ENCODE measurements at regions not wholly inside any gene's neighbourhood (a gene's known extent, or its start where the extent isn't known, plus 50 kb on each side); places are given as distances from the start of the nearest gene placed in this dataset.
"Not testable (repeated sequence)": the region's sequence is repeated elsewhere in the genome, so short reads cannot be mapped to it uniquely, and the experiment has no call there.

DNA sequence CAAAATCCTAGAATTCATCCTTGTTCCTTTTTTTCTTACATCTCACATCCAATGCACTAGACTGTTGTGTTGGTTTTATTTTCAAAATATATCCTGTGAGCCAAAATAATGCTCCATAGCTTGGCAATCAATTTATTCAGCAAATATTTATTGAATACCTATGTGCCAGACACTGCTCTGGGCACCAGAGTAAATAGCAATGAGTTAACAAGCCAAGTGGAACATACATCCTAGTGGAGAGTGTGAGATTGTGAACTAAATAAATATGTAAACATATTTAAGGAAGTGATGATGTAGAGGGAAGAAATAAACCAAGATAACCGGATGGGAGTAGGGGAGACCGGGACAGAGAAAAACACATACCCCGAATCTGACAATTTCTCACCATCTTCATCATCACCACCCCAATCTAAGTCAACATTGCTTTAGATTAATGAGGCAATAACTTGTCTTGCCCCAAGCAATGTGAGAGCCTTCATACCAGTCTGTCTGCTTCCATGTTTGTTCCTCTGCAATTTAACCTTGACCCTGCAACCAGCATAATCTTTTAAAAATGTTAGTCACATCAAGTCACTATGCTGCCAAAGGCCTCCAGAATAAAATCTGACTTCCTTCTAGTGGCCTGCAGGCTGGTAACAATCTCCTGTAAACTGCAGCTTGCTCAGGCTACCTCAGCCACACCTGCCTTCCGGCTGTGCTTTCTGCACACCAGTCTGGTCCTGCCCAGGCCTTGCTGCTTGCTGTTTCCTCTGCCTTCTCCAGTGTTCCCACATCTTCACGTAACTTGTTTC lies 199.2 kb downstream of the DLEU7 start:
- DNase-seq = no peak

DNA sequence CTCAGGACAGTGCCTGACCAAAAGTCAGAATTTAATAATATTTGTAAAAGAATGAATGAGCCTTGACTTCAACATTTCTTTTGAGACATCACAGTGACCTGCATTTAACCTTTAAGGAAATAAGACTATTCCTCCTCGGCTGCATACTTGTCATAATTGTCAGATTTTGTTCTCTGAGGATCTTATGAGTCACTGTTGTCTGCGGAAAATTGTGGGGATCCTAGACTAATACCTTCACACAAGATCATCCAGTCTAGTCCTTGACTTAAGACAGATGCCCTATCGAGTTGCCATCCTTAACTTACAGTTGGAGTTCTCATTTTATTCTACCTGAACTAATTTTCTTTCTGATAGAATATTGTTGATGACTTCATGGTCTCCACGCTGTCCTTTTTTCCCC lies 198.4 kb downstream of the DLEU7 start:
- DNase-seq = no peak

DNA sequence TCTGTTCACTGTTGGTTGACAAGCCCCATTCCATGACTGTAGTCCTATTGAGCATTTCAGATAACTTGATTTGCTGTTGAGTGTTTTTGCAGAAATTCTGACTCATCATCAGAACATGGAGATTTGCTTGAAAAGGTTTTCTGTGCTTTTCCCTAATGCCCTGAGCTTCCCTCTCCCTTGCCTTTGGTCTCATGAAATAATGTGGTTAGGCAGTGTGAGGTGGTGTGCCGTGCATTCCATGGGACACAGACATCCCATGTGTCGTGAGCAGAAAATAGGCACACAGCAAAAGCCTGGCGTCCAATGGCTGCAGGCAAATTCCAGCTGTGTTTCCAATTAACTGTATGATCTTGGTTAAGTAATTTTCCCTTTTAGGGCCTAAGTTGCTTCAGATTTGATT lies 197.4 kb downstream of the DLEU7 start:
- DNase-seq = no peak

DNA sequence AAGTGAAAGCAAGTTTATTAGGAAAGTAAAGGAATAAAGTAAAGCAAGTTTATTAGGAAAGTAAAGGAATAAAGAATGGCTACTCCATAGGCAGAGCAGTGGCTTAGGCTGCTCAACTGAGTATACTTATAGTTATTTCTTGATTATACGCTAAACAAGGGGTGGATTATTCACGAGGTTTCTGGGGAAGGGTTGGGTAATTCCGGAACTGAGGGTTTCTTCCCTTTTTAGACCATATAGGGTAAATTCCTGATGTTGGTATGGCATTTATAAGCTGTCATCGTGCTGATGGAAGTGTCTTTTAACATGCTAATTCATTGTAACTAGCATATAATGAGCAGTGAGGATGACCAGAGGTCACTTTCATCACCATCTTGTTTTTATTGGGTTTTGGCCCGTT lies 194.3 kb downstream of the DLEU7 start:
- DNase-seq = no peak

DNA sequence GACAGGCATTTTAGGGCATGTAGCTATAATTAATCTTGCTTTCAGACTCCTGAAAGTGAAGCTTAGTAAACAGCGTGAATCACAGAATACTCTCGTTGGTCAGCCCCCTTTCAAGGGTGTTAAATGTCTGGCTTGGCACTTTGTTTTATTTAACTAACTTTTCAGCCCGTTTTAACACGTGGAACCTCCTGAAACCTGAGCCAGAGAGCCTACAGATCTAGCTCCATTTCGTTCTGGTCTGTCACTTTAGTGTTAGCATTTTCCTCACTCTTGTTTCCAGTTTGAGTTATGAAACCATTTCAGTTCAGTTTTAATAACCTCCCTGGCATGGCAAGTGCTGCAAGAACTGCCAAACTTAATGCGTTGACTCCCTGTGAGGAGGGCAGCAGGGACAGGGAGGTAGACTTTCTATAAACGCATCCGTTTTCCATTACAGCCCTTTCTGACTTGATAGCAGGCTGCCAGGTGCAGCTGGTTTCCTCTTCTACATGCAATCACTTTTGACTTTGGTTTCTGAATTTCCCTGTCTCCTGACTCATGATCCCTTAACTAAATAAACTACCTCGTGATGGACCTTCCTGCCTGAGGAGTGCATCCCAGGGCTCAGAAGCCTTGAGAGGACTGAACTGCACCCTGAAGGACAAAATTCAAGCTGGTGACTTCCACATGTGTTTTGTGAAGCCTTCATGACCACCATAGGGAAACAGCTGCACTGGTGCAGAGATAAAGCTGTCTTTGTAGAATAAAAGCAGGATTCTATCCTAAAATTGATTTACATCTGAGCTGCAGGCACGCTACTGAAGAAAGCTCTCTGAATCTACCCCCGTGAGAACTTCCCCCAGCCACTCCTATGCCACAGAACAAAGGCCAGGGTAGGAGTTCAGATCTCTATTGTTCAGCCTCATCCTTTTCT lies 192.6 kb downstream of the DLEU7 start:
- peak; percentile 71 for DNase-seq

DNA sequence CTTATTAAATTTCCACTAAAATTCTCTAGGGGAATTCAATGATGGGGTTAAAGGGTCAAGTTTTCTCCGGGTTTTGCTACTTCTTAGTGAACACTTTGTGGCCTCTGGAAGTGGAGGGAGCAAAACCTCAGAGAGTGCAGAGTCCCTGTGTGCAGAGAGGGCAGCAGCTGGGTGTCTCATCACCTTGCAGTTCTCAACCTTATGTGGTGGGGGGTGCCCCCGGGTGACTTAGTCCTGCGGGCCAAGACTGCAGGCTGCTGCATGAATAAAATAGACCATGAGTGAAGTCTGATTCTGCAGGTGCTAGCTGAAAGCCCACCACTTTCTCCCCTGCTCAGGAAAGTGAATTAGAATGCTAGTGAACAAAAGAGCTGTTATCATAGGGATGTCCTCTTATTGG lies 191.6 kb downstream of the DLEU7 start:
- no peak for DNase-seq

DNA sequence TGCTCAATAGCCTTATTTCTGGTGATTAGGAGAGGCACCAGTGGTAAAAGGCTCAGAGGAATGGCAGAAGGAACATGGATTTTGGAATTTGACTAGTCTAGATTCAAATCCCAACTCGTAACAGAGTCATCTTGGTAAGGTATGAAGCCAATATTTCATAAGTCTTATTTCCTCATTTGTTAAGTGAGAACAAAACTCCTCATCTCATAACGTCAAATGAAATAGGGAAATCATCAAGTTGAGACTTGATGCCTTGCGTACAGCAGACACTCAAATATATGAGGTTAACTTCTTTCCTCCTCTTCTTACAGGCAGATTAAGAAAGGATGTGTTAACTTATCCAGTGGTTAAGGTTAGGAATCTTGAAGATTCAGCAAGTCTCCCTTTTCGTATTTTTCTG lies 189.2 kb downstream of the DLEU7 start:
- no peak for DNase-seq

DNA sequence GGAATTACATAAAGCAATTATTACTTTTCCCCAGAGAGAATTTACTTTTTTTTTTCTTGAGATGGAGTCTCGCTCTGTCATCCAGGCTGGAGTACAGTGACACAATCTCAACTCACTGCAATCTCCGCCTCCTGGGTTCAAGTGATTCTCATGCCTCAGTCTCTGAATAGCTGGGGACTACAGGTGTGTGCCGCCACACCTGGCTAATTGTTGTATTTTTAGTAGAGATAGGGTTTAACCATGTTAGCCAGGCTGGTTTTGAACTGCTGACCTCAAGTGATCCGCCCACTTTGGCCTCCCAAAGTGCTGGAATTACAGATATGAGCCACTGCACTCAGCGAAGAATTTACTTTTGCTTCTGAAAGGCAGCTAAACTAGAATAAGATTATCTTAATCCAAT lies 181.6 kb downstream of the DLEU7 start:
- not testable (repeated sequence) for DNase-seq

DNA sequence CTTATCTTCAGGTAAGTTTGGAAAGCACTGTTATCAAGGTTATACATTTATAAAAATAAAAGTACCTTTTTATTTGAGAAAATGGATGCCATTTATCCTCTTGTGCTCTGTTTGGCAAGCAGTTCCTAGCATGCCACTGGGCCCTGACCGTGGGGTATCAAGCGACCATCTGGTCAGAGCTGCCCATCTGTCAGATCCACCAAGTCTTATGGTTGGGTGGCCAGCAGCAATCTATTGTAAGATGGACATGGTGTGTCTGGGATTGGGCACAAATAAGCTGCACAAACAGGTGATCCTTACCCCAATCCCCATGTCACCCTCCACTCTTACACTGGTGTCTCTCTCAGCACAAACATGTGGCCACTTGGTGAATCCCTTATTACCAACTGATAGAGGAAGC lies 178.5 kb downstream of the DLEU7 start:
- DNase-seq = no peak

DNA sequence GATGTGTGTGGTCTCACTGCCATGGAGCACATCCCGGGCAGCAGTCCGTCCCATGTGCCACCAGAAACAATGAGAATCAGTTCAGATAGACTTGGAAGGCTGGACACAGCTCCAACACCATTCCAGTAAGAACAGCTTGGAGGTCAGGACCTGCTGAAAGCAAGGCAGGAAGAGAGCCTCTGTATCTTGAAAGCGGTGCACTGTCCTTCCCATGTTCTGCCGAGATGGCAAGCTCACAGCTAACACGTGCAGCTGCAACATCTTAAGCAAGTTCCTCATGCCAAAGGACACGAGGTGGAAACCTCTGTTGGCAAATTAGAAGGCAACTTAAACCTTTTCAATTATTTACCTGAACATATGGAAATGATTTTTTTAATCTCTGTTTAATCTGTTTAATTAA lies 175.4 kb downstream of the DLEU7 start:
- DNase-seq = no peak

DNA sequence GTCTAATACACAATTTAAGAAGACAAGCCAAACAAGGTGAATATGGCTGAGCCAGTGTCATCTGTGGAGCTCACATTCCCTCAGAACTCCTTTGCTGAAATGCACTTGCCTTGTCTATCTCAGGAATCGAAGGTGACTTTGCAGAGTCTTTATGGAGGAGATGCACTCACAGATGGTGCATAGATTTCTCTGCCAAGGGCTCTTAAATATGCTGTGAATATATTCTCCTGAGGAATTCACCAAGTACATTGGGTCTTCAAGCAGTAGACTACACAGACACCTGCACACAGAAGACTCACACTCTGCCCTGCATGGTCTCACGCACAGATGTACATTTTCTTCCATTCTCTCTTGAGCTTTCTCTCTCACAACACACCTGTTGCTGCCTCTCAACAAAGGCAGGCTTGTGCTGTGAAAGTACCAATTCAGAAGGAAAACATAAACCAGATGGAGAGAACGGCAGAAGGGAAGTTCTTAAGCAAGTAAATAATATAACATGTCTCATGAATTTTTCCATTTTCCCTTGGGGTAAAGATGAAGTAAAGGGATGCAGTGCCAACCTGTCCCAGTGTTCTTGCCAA lies 174.7 kb downstream of the DLEU7 start:
- no peak for DNase-seq

DNA sequence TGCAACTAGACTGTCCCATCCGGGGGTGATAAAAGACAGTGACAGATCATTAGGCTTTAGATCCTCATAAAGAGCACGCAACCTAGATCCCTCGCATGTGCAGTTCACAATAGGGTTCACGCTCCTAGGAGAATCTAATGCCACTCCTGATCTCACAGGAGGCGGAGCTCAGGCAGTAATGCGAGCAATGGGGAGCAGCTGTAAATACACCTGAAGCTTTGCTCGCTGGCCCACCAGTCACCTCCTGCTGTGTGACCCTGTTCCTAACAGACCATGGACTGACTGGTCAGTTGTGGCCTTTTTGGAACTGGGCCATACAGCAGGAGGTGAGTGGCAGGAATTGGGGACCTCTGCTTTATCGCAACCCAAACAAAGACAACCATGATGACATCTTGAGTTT lies 173.2 kb downstream of the DLEU7 start:
- no peak for DNase-seq

DNA sequence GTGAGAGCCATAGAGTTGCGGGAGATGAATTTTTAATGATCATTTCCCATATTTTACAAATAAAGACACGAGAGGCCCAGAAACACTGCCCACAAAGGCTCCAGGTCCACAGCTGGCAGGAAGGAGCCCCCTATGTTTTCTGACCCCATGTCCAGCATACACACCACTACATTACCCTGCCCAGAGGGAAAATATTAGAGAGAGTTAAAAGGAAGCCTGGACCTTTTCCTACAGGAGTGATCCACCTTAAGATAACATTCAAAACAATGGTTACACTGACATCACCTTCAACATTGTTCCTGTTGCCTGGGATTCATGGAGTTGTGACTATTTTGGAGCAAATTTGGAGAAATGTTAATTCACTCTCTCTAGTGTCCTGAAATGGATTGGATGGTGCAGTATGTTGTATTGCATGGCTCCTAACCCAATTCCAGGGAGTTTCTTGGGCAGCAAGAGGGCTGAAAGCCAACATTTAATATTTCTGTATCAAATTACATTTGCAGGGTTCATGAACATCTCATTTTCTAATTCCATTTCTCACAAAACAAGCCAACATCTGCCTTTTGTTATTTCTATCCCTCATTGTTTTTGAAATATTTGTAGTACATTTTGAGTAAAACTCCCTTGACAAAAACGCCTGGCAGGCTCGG lies 172.5 kb downstream of the DLEU7 start:
- DNase-seq = no peak

DNA sequence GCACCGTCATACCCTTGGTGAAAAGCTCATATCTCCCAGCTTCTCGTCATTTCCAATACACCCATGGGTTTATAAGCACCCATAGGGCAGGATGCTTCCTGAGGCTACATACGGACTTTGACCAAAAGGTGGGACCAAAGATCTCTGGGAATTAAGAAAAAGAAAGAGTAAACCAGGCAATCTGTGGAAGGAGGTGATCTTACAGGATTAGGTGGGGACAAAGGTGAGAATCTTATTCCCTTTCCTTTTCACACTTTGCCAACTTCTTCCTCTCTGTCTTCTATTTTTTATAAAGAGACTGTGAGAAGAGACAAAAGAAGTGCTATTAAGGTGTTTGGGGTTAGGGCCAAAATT lies 172.0 kb downstream of the DLEU7 start:
- no peak for DNase-seq

DNA sequence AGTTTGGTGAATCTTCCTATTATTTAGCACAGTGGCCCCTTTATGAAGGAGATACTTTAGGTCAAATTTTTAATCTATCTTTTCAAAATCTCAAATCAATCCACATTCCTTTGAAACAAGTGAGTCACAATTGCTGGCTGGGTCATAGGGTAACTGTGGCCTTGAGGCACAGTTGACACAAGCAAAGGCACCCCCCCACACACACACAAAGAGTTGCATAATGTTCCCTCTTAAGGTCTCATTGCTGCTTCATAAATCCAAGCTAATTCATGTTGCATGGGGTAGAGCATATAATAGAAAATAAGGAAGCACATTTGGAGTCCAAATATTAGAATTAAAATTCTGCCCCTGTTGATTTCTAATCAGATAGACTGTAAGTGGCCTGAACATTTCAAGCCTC lies 171.5 kb downstream of the DLEU7 start:
- DNase-seq = no peak

DNA sequence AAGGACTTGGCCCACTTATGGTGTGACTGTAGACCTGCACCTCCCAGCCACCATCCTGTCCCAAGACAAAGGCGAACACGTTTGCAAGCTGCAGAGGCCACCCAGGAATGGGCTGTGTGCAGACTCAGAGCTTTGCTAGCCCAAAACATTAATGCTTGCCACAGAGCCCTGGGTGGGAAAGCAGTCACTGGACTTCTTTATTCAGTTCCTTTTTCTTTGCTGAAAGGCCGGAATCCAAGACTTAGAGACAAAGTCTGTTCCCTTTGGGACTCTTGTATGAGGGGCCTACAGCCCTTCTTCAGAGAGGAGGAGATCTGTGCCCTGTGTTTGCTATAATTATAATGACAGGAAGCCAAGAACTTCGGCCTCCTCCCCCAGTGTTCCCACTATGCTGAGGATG lies 167.8 kb downstream of the DLEU7 start:
- DNase-seq = no peak

DNA sequence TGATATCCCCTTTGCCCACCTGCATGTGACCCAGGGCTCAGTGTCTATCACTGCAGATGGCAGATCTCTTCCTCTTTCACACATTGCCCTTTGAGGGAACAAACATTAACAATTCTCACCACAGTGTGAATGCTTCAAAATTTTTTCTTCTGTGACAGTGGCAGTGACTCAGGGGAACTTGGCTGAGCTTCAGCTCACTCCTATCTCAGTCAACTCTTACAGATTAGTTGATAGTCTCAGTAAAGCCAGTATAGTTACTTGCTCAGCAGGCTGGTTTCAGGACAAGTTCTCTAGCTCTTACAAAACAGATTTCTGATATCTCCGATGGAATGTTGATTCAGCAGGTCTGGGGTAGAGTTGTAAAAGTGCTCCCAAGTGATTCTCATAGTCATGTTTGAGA lies 166.9 kb downstream of the DLEU7 start:
- DNase-seq = no peak

DNA sequence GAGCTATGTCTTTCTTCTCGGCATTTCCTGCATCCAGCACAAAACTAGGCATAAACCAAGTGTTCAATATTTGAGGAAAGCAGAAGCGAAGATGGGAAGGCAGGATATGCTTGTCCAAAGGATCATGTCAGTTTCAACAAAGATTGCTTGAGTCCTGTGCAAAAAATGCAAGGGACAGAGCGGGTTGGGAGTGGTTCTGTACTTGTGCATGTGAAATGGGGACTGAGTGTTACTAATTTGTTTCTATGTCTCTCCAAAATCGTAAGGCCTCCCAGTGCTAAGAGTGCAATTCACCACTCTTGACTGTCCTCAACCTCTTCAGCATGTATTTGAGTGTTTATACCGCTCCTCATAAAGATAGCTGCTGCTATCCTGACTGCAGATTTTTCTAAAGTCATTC lies 166.2 kb downstream of the DLEU7 start:
- DNase-seq = no peak

DNA sequence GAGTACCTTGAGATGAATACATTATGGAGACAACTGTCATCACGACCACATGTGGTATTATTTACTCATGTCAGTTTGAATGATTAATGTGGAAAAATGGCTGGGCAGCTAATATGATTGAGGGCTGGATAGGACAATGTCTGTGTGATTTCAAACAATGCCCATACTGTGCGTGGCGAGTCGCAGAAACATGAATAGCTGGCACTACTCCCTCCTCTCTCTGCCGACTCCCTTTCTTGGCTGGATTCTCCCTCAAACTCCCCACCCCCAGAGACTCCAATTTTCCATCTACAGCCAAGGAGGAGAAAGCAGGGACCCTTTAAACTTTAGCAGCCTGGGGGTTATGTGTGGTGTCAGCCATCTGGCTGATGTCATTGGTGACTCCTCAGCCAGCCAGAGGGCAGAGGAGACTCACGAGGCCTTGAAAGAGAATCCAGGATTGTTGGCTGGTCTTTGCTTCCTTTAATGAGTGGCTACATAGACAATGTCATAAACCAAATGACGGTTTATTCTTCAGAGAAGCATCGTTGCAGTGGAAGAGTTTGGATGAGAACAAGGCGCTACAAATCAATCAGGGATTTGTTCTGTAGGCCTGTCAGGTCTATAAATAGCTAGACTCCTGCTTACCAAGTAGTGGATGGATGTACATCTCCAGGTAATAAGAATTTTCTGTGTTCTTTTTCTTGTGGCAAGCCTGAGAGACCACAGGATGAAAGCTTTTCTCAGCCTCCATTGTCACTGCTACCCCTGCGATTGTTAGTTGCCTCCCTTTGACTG lies 165.6 kb downstream of the DLEU7 start:
- no peak for DNase-seq

DNA sequence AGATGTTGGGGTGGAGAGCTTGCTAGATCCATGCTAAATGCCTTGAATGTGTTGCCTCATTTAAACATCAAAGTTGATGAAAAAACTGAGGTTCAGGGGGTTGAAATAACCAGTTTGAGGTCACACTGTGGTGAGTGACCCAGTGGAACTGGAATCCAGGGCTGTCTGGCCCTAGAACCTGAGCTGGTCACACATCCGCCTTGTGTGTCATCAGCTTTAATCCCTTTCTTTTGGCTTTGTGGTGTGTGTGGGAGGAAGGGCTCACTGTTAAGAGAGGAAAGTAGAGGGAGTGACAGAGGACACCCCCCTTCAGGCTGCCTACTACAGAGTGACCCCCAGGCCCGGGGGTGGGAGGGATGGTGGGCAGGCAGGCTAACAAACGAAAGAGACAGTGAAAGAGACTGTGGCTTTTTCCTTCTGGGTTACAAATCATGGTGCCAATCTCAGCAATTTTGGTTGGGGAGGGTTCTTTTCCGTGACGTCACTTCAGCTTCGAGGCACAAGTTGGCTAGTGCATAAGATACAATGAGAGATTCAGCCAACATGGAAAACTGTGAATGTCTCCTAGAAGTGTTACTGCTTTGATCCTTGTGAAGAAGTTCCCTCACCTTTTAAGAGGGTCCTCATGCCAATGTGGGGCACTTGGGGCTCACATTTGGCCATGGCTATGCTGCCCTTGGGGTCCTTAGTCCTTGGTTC lies 164.9 kb downstream of the DLEU7 start:
- no peak for DNase-seq

DNA sequence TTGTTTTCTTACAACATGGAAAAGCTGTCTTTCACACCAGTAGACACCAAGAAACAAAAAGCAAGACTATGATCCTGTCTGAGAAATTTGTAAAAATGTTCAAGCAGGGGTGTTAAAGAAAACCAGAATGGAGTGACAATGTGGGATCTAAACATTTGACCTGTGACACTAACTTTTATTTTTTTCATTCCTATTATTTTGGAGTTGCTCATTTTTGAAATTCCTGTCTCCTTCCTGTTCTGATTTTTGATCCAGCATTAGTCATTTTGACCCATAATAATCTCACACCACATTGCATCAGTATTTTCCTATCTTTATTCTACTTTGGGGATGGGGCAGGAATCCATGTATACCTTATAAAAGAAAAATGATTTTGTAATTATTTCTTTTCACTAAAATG lies 164.2 kb downstream of the DLEU7 start:
- DNase-seq = no peak

Data from left kidney (tissue), 1 donor.